Naive thymus-derived CD4-positive, alpha-beta T cell (primary cell): ENCODE measurements at regions not wholly inside any gene's neighbourhood (a gene's known extent, or its start where the extent isn't known, plus 50 kb on each side); places are given as distances from the start of the nearest gene placed in this dataset.

ENCODE experiments used
- ATAC-seq: fragments of 150-1000 bp; cut with Tn5 transposase; 2 replicates; pipeline ENCODE4 v1.10.0; 2021; ENCODE audit warnings: mild to moderate bottlenecking, moderate library complexity
- CTCF ChIA-PET: fragments of 350-600 bp; sonication (Branson Sonifier 250); formaldehyde crosslinking; loops from one replicate; lab custom pipeline; 2021; ENCODE audit warnings: antibody characterized with exemption; lab: Charles Lee
- POLR2A ChIA-PET: fragments of 350-600 bp; sonication (Branson Sonifier 250); formaldehyde crosslinking; loops from one replicate; lab custom pipeline; 2021; ENCODE audit warnings: antibody characterized with exemption, inconsistent platforms; lab: Charles Lee
- DNase-seq, 9 donors: peaks; one replicate each; pipeline versions ENCODE4 v3.0.0 to v3.0.0-alpha.2; 2020 to 2022; ENCODE audit warnings: mixed read lengths in 1 of 9
- H3K27ac ChIP-seq: one replicate; pipeline ENCODE4 v1.7.0; 2013; ENCODE audit warnings: mild to moderate bottlenecking, low read depth, low read length, moderate library complexity
- H3K27me3 ChIP-seq, 2 donors: one replicate each; pipeline ENCODE4 v1.7.0; 2013; ENCODE audit warnings: low read length in 2 of 2, mild to moderate bottlenecking in 2 of 2, moderate library complexity in 2 of 2; ENCODE audit not compliant: control insufficient read depth in 2 of 2, insufficient read depth in 2 of 2
- H3K36me3 ChIP-seq, 3 experiments: 1 replicate in 2 of 3; 2 replicates in 1 of 3; pipeline ENCODE4 v1.7.0; 2013; ENCODE audit warnings: low read length in 3 of 3, mild to moderate bottlenecking in 3 of 3, moderate library complexity in 1 of 3; ENCODE audit not compliant: insufficient read depth in 3 of 3, control insufficient read depth in 2 of 3
- H3K4me1 ChIP-seq, 2 donors: one replicate each; pipeline ENCODE4 v1.7.0; 2013; ENCODE audit warnings: low read length in 2 of 2, mild to moderate bottlenecking in 2 of 2, moderate library complexity in 1 of 2; ENCODE audit not compliant: control insufficient read depth in 2 of 2, insufficient read depth in 2 of 2
- H3K4me3 ChIP-seq: 2 replicates; pipeline ENCODE4 v1.7.0; 2013; ENCODE audit warnings: mild to moderate bottlenecking, low read length
- H3K9me3 ChIP-seq, 3 experiments: 1 replicate in 2 of 3; 2 replicates in 1 of 3; pipeline ENCODE4 v1.7.0; 2013; ENCODE audit warnings: low read length in 3 of 3; ENCODE audit not compliant: control insufficient read depth in 2 of 3
- H3K27ac Mint-ChIP-seq, 9 donors: one replicate each; pipeline ENCODE4 v1.8.0; 2020 to 2022; ENCODE audit warnings: mixed read lengths in 9 of 9, mild to moderate bottlenecking in 8 of 9, moderate library complexity in 5 of 9, inconsistent platforms in 2 of 9
- H3K27me3 Mint-ChIP-seq, 5 donors: one replicate each; pipeline ENCODE4 v1.8.0; 2021 to 2022; ENCODE audit warnings: mixed read lengths in 5 of 5, mild to moderate bottlenecking in 1 of 5
- H3K36me3 Mint-ChIP-seq, 5 donors: one replicate each; pipeline ENCODE4 v1.8.0; 2020 to 2022; ENCODE audit warnings: mixed read lengths in 5 of 5, mild to moderate bottlenecking in 3 of 5, inconsistent platforms in 1 of 5
- H3K4me1 Mint-ChIP-seq, 7 donors: one replicate each; pipeline ENCODE4 v1.8.0; 2020 to 2022; ENCODE audit warnings: mixed read lengths in 7 of 7, mild to moderate bottlenecking in 3 of 7, inconsistent platforms in 1 of 7
- H3K4me3 Mint-ChIP-seq, 10 donors: one replicate each; pipeline ENCODE4 v1.8.0; 2020 to 2022; ENCODE audit warnings: mild to moderate bottlenecking in 10 of 10, mixed read lengths in 10 of 10, moderate library complexity in 6 of 10, inconsistent platforms in 2 of 10
- H3K9me3 Mint-ChIP-seq, 11 donors: one replicate each; pipeline ENCODE4 v1.8.0; 2020 to 2022; ENCODE audit warnings: mixed read lengths in 11 of 11, mild to moderate bottlenecking in 4 of 11, inconsistent platforms in 1 of 11, moderate library complexity in 1 of 11
- intact Hi-C, 2 donors: fragments of 100-400 bp; cut with micrococcal nuclease; formaldehyde crosslinking; loops; one replicate each; pipeline ENCODE4 v1.15.1; 2023

GRCh38 chr9:89670114-89670513, 65.3 kb downstream of the GADD45G start:
- Histone ChIP-seq H3K27me3 (no peaks in the 10 kb centered on the region), H3K4me3 (no peak overlapping the region), H3K36me3 (no peaks in the 10 kb centered on the region), H3K9me3 (no peaks in the 10 kb centered on the region), H3K4me1 (no peaks in the 10 kb centered on the region), H3K27ac (no peak overlapping the region)
- intact Hi-C loops: no loop called here
- ChIA-PET POLR2A (no interaction called here), CTCF (no interaction called here)
- Mint-ChIP-seq H3K4me3 (no peak overlapping the region), H3K4me1 (peaks cover 0 to 23% (median 0%) of the 10 kb centered on the region in 7 donors), H3K27ac (no peak overlapping the region), H3K36me3 (peaks cover 0 to 15% (median 0%) of the 10 kb centered on the region in 5 donors), H3K27me3 (peaks cover 0 to 9% (median 0%) of the 10 kb centered on the region in 5 donors), H3K9me3 (peaks cover 0 to 6% (median 0%) of the 10 kb centered on the region in 11 donors)
- no peak for DNase-seq
- ATAC-seq: no peak

GRCh38 chr9:89670801-89671434, 66.1 kb downstream of the GADD45G start:
- intact Hi-C loops: no loop called here
- H3K36me3 Mint-ChIP-seq: peaks cover 0 to 14% (median 0%) of the 10 kb centered on the region in 5 donors
- POLR2A ChIA-PET: no interaction called here

GRCh38 chr9:89674667-89675057, 69.8 kb downstream of the GADD45G start:
- no peak for ATAC-seq

More at GRCh38 chr9:89670801-89671434, 66.1 kb downstream of the GADD45G start:
- Histone ChIP-seq H3K4me3 (no peak overlapping the region), H3K27me3 (no peaks in the 10 kb centered on the region), H3K4me1 (no peaks in the 10 kb centered on the region), H3K36me3 (no peaks in the 10 kb centered on the region), H3K9me3 (no peaks in the 10 kb centered on the region), H3K27ac (no peak overlapping the region)
- no peak for DNase-seq
- CTCF ChIA-PET: no interaction called here
- Mint-ChIP-seq H3K4me1 (peaks cover 0 to 23% (median 0%) of the 10 kb centered on the region in 7 donors), H3K27ac (no peak overlapping the region), H3K27me3 (peaks cover 0 to 4% (median 0%) of the 10 kb centered on the region in 5 donors), H3K4me3 (no peak overlapping the region), H3K9me3 (peaks cover 0 to 6% (median 0%) of the 10 kb centered on the region in 11 donors)
- ATAC-seq: no peak

GRCh38 chr9:89675058-89675742, 70.4 kb downstream of the GADD45G start:
- DNase-seq: no peak
- intact Hi-C loops: no loop called here
- H3K36me3 ChIP-seq: no peaks in the 10 kb centered on the region
- no peaks in the 10 kb centered on the region for H3K27me3 ChIP-seq
- H3K4me3 ChIP-seq: no peak overlapping the region
- no peak for ATAC-seq
- ChIA-PET CTCF (no interaction called here), POLR2A (no interaction called here)
- no peak overlapping the region for H3K27ac ChIP-seq
- H3K36me3 Mint-ChIP-seq: peaks cover 0 to 11% (median 0%) of the 10 kb centered on the region in 5 donors
- no peaks in the 10 kb centered on the region for H3K27me3 Mint-ChIP-seq
- H3K27ac Mint-ChIP-seq: no peak overlapping the region
- peaks cover 0 to 6% (median 0%) of the 10 kb centered on the region in 11 donors for H3K9me3 Mint-ChIP-seq
- H3K4me1 Mint-ChIP-seq: peaks cover 0 to 21% (median 0%) of the 10 kb centered on the region in 7 donors
- no peaks in the 10 kb centered on the region for H3K9me3 ChIP-seq
- no peak overlapping the region for H3K4me3 Mint-ChIP-seq
- no peaks in the 10 kb centered on the region for H3K4me1 ChIP-seq

More at GRCh38 chr9:89674667-89675057, 69.8 kb downstream of the GADD45G start:
- H3K4me1 ChIP-seq: no peaks in the 10 kb centered on the region
- no peaks in the 10 kb centered on the region for H3K27me3 ChIP-seq
- Mint-ChIP-seq H3K4me1 (peaks cover 0 to 19% (median 0%) of the 10 kb centered on the region in 7 donors), H3K27ac (no peak overlapping the region), H3K9me3 (peaks cover 0 to 6% (median 0%) of the 10 kb centered on the region in 11 donors), H3K27me3 (no peaks in the 10 kb centered on the region), H3K36me3 (peaks cover 0 to 11% (median 0%) of the 10 kb centered on the region in 5 donors), H3K4me3 (no peak overlapping the region)
- no peak for DNase-seq
- intact Hi-C loops: loop anchor here in 1 of 2 donors (1.0 kb wide), 1 partner anchor 13 kb away; no protein-coding TSS in a partner anchor
- no peak overlapping the region for H3K4me3 ChIP-seq
- CTCF ChIA-PET: no interaction called here
- no peaks in the 10 kb centered on the region for H3K36me3 ChIP-seq
- H3K9me3 ChIP-seq: no peaks in the 10 kb centered on the region
- POLR2A ChIA-PET: no interaction called here
- no peak overlapping the region for H3K27ac ChIP-seq

- ATAC-seq (no peak), DNase-seq (no peak)
- no peak overlapping the region for H3K4me3 Mint-ChIP-seq
- Histone ChIP-seq H3K4me1 (no peaks in the 10 kb centered on the region), H3K36me3 (no peaks in the 10 kb centered on the region), H3K27me3 (no peaks in the 10 kb centered on the region), H3K9me3 (no peaks in the 10 kb centered on the region), H3K27ac (no peak overlapping the region), H3K4me3 (no peak overlapping the region)
- peaks cover 0 to 8% (median 0%) of the 10 kb centered on the region in 5 donors for H3K36me3 Mint-ChIP-seq
- ChIA-PET CTCF (no interaction called here), POLR2A (no interaction called here)
- intact Hi-C loops: no loop called here
- peaks cover 0 to 5% (median 0%) of the 10 kb centered on the region in 11 donors for H3K9me3 Mint-ChIP-seq
- H3K27me3 Mint-ChIP-seq: no peaks in the 10 kb centered on the region
- peaks cover 0 to 26% (median 0%) of the 10 kb centered on the region in 7 donors for H3K4me1 Mint-ChIP-seq
- H3K27ac Mint-ChIP-seq: no peak overlapping the region
These were observed 71.5 kb downstream of the GADD45G start for GRCh38 chr9:89676281-89676680.

GRCh38 chr9:89677702-89678395, 73.0 kb downstream of the GADD45G start:
- no peak overlapping the region for H3K27ac Mint-ChIP-seq
- intact Hi-C loops: no loop called here
- no peaks in the 10 kb centered on the region for H3K36me3 ChIP-seq
- H3K4me1 ChIP-seq: no peaks in the 10 kb centered on the region
- no peaks in the 10 kb centered on the region for H3K27me3 Mint-ChIP-seq
- ChIA-PET CTCF (no interaction called here), POLR2A (interaction anchor here (0.6 kb wide), 1 partner anchor 126 kb away, joined by 3 read pairs; no protein-coding TSS in a partner anchor)
- ATAC-seq: no peak
- H3K36me3 Mint-ChIP-seq: peaks cover 0 to 3% (median 0%) of the 10 kb centered on the region in 5 donors
- H3K9me3 ChIP-seq: no peaks in the 10 kb centered on the region
- peaks cover 0 to 27% (median 0%) of the 10 kb centered on the region in 7 donors for H3K4me1 Mint-ChIP-seq
- no peak overlapping the region for H3K4me3 Mint-ChIP-seq
- no peak for DNase-seq
- no peak overlapping the region for H3K4me3 ChIP-seq
- no peaks in the 10 kb centered on the region for H3K27me3 ChIP-seq
- no peaks in the 10 kb centered on the region for H3K9me3 Mint-ChIP-seq
- H3K27ac ChIP-seq: no peak overlapping the region
